Hematopoietic multipotent progenitor cell (in vitro differentiated cells): ENCODE measurements at regions not wholly inside any gene's neighbourhood (a gene's known extent, or its start where the extent isn't known, plus 50 kb on each side); places are given as distances from the start of the nearest gene placed in this dataset.

Experiments
- DNase-seq, 3 donors: peaks; one replicate each; pipeline ENCODE4 v3.0.0-alpha.2; 2011 to 2015; ENCODE audit warnings: low read depth in 2 of 3, low spot score in 2 of 3

DNA sequence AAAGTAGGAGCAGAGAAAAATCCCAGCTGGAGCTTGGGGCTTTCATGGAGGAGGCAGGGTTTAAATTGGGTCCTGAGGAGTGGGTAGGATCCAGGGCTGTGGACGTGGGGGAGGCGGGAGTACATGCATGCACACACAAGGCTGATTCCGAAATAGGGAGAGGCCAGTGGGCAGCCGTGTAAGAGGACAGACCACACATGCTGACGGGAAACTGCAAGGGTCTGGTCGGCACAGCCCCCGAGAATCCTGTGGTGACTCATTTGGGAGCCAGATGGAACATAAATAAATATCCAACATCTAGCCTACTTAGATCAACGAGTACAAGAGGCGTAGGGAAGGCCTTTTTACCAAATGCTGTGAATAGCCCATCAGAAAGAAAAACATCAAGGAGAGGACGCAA lies 216.3 kb upstream of the ZNF507 start:
- DNase-seq: no peak

- DNase-seq: no peak
Measured at GRCh38 chr19:32130332-32130731, 215.1 kb upstream of the ZNF507 start.

DNA sequence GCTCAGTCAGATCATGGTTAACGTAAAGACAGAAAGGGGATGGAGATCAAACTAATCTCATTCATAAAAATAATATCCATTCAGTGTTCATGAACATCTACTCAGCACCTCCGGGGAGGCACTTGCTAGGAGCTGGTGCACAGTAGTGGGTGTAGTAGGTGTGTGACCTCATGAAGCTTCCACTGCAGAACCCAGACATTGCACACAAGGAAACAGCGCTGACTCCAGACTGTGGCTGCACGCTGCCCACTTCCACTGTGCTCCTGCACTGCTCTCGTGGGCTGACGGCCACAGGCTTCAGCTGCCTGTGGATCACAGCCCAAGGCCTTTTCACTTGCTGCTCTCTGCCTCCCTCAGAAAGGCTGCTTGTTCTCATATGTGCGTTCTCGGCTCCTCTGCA lies 214.4 kb upstream of the ZNF507 start:
- DNase-seq: no peak

- DNase-seq: peak in 1 of 3 donors; percentile 19
Measured at GRCh38 chr19:32138416-32138815, 207.0 kb upstream of the ZNF507 start.

DNA sequence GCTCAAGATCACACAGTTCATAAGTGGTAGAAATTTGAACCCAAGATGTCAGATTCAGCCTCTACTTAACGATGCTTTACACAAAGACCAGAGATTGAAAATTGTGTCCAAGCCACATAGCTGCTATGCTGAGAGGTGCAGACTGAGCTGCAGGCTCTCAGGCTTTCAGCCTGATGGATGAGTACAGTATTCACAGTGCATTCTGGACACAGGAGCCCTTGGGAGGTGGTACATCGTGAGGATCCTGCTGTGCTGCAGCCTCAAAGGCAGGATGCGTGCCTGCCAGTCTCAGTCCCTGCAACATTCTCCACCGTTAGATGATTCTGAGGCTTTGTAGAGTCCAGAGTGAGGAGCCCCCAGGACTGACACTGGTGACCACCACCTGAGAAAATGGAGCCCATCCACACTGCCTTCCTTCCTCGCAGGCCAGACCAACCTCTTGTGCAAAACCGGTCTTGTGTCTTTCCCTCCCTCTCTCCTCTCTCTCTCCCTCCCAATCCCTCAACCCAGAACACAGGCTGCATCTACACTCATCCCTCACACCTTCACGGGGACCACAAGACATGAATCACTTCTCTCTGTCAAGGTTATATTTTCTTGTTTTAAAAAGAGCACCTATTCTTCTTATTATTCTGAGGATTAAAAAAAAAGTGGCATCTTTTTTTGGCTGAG lies 203.4 kb upstream of the ZNF507 start:
- no peak for DNase-seq

DNA sequence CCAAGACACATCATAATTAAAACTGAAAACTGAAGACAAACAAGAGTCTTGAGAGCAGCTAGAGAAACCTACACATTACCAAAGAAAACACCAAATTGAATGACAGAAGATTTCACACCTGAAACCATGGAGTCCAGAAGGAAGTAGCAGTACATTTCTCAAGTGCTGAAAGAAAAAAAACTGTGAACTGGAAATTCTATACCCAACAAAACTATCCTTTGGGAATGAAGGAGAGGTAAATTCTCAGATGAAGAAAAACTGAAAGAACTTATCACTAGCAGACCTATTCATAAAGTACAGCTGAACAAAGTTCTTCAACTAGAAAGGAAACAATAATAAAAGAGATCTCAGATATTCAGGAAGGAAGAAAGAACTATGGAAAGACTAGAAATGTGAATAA lies 198.7 kb upstream of the ZNF507 start:
- DNase-seq: no peak

DNA sequence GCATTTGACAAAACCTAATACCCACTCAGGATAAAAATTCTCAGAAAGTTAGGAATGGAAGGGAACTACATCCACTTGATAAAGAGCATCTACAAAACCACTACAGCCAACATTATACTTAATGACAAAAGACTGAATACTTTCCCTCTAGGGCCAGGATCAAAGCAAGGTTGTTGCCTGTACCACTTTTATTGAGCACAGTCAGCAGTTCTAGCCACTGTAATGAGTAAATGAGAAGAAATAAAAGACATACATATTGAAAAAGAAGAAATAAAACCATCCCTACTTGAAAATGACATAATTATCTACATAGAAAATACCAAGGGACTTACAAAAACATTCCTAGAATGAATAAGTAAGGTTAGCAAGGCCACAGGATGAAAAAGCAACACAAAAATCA lies 194.8 kb upstream of the ZNF507 start:
- DNase-seq: no peak

GRCh38 chr19:32154418-32154817 lies 191.0 kb upstream of the ZNF507 start:
- no peak for DNase-seq

GRCh38 chr19:32164384-32164992 lies 180.9 kb upstream of the ZNF507 start:
- DNase-seq: no peak

DNA sequence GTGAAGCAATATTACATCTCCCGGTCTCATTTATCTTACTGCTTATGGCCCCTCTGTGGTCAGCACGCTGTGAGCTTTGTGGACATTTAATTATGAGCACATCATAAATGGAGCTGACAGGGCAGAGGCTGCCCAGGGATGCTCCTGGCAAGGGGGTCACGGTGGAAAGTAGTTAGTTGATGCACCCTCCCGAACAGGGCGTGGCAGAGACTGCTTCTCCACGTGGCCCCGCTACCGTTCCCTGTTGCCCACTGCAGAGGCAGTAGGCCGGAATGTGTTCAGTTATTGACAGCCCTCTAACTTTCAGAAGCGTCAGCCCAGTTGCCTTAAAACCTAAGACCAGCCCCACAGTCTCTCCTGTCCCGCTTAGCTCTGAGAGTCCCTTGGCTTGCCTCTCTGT lies 180.3 kb upstream of the ZNF507 start:
- no peak for DNase-seq

DNA sequence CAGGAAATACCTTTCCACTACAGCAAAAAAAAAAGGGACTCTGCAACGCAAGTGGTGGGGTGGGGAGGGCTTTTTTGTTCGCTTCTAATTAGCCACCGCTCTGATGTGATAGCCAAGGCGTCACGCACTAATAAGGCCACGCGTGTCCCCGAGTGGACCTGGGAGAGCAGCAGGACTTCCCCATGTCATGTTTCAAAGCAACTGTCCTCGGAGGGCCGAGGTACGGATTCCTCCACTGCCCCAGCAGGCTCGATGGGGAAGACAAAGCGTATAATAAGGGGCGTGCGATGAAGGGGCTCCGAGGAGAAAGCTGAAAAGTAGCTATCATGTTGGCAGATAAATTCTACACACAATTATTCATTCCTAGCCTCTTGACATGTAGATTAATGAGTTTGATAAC lies 179.7 kb upstream of the ZNF507 start:
- no peak for DNase-seq

GRCh38 chr19:32166238-32166637 lies 179.2 kb upstream of the ZNF507 start:
- DNase-seq: no peak

- DNase-seq: no peak
Measured at GRCh38 chr19:32168111-32168510, 177.3 kb upstream of the ZNF507 start.

- no peak for DNase-seq
Measured at GRCh38 chr19:32168606-32169005, 176.8 kb upstream of the ZNF507 start.

GRCh38 chr19:32171719-32172151 lies 173.7 kb upstream of the ZNF507 start:
- no peak for DNase-seq

GRCh38 chr19:32172566-32173160 lies 172.7 kb upstream of the ZNF507 start:
- DNase-seq: no peak

DNA sequence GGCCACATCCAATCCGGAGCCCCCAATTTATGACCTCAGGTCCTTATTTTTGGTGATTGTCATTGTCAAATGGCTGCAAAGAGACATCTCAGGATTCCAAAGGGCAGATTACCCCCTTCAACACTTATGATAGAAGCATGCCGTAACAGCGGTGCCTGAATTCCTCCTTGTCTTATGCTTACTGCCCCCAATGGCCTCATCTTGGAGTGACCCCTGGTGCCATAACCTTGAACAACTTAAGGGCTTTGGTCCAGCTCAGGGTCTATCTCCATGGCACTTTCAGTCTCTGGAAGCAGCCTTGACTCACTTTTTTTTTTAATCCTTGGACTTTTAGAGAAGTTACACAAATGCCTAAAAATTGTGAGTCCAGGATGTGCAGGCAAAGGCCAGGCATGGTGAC lies 171.6 kb upstream of the ZNF507 start:
- no peak for DNase-seq

DNA sequence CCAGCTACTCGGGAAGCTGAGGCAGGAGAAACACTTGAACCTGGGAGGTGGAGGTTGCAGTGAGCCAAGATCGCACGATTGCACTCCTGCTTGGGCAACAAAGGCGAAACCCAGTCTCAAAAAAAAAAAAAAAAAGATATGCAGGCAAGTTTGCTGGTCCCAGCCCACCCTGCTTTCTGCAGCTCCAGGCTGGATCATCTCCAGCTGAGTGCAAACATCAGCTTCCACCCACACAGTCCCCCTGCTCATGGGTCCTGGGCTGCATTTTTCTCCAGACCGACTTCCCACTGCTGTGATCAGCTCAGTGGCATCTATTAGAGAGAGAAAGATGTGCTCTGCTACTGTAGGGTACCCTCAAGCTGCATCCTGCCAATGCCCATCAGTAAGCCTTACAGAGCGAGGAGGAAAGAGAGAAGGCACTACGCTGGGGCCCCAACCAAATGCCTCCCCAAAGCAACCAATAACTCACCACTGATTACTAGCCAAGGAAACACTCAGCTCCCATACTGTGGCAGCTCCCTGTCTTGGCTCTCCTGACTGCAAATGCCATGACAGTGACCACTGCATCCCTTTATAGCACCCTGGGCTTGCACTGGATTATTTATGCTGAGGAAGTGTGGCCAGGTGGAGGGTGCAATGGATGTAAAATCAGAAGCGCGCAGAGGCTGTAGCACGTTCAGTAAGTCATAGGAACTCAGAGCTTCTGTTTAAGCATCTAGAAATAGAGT lies 170.9 kb upstream of the ZNF507 start:
- no peak for DNase-seq

GRCh38 chr19:32176591-32176990 lies 168.8 kb upstream of the ZNF507 start:
- DNase-seq: no peak

DNA sequence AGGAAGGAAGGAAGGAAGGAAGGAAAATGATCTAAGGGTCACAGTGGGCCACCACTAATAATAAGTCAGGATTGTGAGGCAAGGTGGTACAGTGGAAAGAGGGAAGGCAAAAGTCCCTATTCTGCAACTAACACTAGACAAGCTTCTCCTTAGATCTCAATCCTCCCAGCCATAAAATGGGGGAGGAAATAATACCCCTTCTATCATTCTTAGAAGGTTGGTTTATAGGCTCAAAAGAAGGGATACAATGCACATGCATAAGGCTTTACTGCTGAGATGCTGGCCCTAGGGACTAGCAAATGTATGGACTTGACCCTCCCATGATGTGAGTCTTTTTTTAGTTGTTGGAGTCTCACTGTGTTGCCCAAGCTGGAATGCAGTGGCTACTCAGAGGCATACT lies 167.7 kb upstream of the ZNF507 start:
- no peak for DNase-seq

GRCh38 chr19:32178401-32178800 lies 167.0 kb upstream of the ZNF507 start:
- no peak for DNase-seq

GRCh38 chr19:32178956-32179355 lies 166.5 kb upstream of the ZNF507 start:
- no peak for DNase-seq
